Central memory CD4-positive, alpha-beta T cell (primary cell): ENCODE measurements at regions not wholly inside any gene's neighbourhood (a gene's known extent, or its start where the extent isn't known, plus 50 kb on each side); places are given as distances from the start of the nearest gene placed in this dataset.
"Not testable (repeated sequence)": the region's sequence is repeated elsewhere in the genome, so short reads cannot be mapped to it uniquely, and the experiment has no call there.

Source experiments
- DNase-seq: peaks from one replicate; pipeline ENCODE4 v3.0.0; 2022

- DNase-seq = no peak
These were observed 238.9 kb upstream of the GBE1 start for GRCh38 chr3:82000350-82000749.

GRCh38 chr3:81998907-81999306 is 237.5 kb upstream of the GBE1 start:
- no peak for DNase-seq

- DNase-seq = no peak
These were observed 236.8 kb upstream of the GBE1 start for GRCh38 chr3:81998139-81998755.

GRCh38 chr3:81997390-81997789 is 235.9 kb upstream of the GBE1 start:
- DNase-seq = no peak

GRCh38 chr3:81995329-81995728 is 233.9 kb upstream of the GBE1 start:
- DNase-seq = no peak

- no peak for DNase-seq
These were observed 228.3 kb upstream of the GBE1 start for GRCh38 chr3:81989758-81990157.

GRCh38 chr3:81989274-81989673 is 227.8 kb upstream of the GBE1 start:
- DNase-seq = no peak

GRCh38 chr3:81987412-81987811 is 226.0 kb upstream of the GBE1 start:
- DNase-seq = not testable (repeated sequence)

- no peak for DNase-seq
These were observed 224.7 kb upstream of the GBE1 start for GRCh38 chr3:81985996-81986723.

GRCh38 chr3:81983382-81983781 is 221.9 kb upstream of the GBE1 start:
- DNase-seq = no peak

- no peak for DNase-seq
These were observed 219.4 kb upstream of the GBE1 start for GRCh38 chr3:81980596-81981494.

GRCh38 chr3:81974751-81975150 is 213.3 kb upstream of the GBE1 start:
- DNase-seq = no peak

- no peak for DNase-seq
These were observed 207.2 kb upstream of the GBE1 start for GRCh38 chr3:81968658-81969057.

- DNase-seq = no peak
These were observed 205.9 kb upstream of the GBE1 start for GRCh38 chr3:81967393-81967792.

- DNase-seq = no peak
These were observed 204.3 kb upstream of the GBE1 start for GRCh38 chr3:81965696-81966095.

GRCh38 chr3:81962396-81962795 is 201.0 kb upstream of the GBE1 start:
- DNase-seq = no peak

GRCh38 chr3:81958972-81959640 is 197.7 kb upstream of the GBE1 start:
- DNase-seq = no peak

- no peak for DNase-seq
These were observed 194.4 kb upstream of the GBE1 start for GRCh38 chr3:81955878-81956277.

- DNase-seq = no peak
These were observed 191.7 kb upstream of the GBE1 start for GRCh38 chr3:81953111-81953510.

- DNase-seq = no peak
These were observed 190.7 kb upstream of the GBE1 start for GRCh38 chr3:81952141-81952540.

GRCh38 chr3:81951636-81952035 is 190.2 kb upstream of the GBE1 start:
- no peak for DNase-seq

GRCh38 chr3:81951106-81951505 is 189.7 kb upstream of the GBE1 start:
- no peak for DNase-seq

- no peak for DNase-seq
These were observed 185.9 kb upstream of the GBE1 start for GRCh38 chr3:81947359-81947758.
